Epithelial cell of esophagus (primary cell): ENCODE measurements at regions not wholly inside any gene's neighbourhood (a gene's known extent, or its start where the extent isn't known, plus 50 kb on each side); places are given as distances from the start of the nearest gene placed in this dataset.
A peak's percentile ranks its signal among the peaks of the same experiment; 100 is the strongest.

Source experiments
- DNase-seq: peaks from one replicate; pipeline ENCODE4 v3.0.0; 2010; ENCODE audit warnings: low read depth
- H3K4me3 ChIP-seq: 2 replicates; pipeline ENCODE4 v1.5.1; 2011; ENCODE audit warnings: mild to moderate bottlenecking, low read length, control low read depth
- TF ChIP-seq, protein P1 (sequence below): IDR thresholded peaks from 2 replicates; pipeline ENCODE4 v1.5.1; 2011; ENCODE audit warnings: low read depth, mild to moderate bottlenecking, low read length, control low read depth, inconsistent platforms; ENCODE audit not compliant: insufficient read depth; ENCODE audit errors: missing control alignments

DNA sequence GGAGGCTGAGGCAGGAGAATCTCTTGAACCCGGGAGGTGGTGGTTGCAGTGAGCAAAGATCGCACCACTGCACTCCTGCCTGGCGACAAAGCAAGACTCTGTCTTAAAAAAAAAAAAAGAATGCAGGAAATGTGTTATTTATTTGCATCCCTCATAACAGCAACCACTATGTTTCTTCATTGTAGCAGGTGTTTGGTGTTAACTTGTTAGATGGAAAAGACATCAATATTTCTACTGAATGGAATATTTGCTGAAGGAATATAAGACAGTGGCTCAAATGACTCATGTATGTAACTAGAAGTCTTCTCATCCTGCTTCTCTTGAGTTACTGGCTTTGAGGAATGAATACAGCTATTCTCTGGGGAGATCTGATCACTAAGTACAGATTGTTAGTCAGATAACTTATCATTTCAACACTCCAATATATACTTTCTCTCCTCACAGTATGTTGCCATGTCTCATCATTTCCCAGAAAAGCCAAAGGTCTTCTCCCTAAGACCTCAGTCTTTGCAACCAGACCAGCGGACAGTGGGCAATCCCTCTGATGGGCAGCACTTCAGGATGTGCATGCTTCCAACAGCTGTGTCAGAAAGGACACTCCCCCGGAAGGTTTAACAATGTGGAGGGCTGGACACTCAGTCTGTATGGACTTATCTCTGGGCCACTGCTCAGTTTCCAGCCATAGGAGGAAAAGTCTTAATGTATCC, 104.4 kb upstream of the STK17B start:
- no peak overlapping the region for H3K4me3 ChIP-seq
- TF ChIP-seq, protein P1, sequence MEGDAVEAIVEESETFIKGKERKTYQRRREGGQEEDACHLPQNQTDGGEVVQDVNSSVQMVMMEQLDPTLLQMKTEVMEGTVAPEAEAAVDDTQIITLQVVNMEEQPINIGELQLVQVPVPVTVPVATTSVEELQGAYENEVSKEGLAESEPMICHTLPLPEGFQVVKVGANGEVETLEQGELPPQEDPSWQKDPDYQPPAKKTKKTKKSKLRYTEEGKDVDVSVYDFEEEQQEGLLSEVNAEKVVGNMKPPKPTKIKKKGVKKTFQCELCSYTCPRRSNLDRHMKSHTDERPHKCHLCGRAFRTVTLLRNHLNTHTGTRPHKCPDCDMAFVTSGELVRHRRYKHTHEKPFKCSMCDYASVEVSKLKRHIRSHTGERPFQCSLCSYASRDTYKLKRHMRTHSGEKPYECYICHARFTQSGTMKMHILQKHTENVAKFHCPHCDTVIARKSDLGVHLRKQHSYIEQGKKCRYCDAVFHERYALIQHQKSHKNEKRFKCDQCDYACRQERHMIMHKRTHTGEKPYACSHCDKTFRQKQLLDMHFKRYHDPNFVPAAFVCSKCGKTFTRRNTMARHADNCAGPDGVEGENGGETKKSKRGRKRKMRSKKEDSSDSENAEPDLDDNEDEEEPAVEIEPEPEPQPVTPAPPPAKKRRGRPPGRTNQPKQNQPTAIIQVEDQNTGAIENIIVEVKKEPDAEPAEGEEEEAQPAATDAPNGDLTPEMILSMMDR, result no peak
- no peak for DNase-seq

DNA sequence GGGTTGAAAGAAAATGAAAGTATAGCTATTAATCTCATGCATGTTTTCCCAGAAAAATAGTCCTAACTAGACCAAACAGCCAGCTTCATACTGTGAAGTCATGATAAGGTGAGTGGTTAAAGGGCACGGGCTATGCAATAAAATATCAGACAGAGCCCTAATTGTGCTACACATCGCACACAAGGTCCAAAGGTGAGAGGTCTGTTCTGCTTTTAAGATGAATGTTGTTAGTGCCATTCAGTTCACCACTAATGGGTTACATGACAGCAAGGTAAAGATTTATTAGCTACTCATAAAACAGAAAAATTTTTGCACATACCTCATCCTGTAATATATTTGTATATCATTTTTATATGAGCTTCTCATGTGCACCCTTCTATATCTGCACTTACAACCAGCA, 105.0 kb upstream of the STK17B start:
- no peak for DNase-seq
- TF ChIP-seq, protein P1, result no peak
- no peak overlapping the region for H3K4me3 ChIP-seq

DNA sequence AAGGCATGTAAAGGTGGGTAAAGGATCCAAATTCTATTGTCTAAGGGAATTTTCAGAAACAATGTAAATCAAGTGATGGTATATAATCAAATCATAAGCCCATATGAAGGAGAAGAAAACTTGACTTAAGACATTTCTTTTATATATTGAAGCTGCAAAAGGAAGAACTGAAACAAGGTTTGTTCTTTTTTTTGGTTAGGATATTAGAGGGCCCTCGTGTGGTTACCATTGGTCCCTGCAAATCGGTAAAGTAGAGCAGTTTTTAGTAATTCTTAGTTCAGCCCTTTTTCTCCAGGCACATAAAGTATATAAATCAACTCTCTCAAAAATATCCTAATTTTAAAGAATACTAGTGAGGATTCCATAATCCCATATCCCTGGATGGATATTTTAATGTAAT, 105.6 kb upstream of the STK17B start:
- H3K4me3 ChIP-seq, result no peak overlapping the region
- TF ChIP-seq, protein P1, result peak; percentile 63
- DNase-seq, result peak; percentile 55

DNA sequence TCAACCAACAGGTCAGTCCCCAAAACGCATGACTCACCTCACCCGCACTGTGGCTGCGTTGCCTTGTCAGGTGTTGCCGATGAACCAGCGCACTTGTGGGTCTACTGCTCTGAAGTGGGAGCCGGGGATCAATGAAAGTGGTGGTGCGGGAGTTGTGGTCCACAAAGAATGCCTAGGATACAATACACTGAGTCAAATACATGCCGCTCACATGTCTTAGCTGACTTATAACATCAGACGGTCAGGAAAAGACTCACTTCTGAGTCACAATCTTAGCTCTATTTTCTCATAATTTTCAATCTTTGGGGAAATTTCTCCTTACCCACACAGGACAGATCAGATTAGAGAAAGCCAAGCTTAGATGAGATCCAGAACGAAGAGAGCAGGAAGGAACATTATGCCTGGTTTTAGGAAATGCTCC, 107.1 kb upstream of the STK17B start:
- peak; percentile 73 for DNase-seq
- no peak overlapping the region for H3K4me3 ChIP-seq
- TF ChIP-seq, protein P1, result no peak

DNA sequence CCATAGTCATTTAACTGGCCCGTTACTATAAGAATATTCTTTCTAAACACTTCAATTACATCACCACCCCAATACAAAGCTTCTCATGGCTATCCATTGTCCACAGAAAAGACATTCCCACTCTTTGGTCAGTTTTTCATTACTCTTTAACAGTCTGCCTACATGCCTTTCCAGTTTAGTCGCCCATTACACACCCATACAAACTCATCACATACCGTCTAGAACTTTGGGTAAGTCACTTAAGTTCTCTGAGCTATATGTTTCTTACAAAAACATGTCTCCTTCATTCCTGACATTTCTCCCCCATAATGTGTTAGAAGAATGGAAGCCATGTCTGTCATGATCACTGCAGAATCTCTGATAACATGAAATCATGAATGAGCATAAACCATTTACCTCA, 108.2 kb upstream of the STK17B start:
- H3K4me3 ChIP-seq, result no peak overlapping the region
- TF ChIP-seq, protein P1, result no peak
- DNase-seq, result peak; percentile 33

DNA sequence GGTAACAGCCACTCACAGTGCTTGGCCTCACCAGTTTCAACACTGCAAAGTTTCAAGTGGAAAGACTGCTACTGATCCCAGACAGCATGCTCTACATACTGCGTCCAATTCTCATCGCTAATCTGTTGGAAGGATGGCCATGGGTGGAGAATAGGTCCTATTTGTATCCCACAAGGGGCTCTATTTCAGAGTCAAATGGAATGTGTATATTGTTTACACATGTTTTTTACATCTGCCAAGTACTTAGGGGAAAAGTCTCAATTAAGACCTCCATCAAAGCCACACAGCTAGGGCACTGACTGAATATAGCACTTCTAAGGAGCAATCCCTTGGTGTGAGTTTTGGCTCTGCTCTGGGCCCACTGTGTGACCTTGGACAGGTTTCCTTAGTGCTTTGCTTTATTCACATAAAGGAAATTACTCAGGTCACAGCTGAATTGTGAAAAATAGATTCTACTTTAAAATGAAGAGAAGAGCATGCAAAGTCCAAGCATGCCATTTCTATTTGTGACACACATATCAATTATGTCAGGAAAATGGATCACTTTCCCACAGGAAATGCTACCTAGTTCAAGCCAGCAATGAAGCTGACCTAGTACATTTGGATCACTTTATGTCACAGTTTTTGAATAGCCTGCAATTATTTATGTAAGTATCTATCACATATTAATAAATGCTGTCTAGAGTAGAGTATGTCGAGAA, 112.9 kb upstream of the STK17B start:
- no peak overlapping the region for H3K4me3 ChIP-seq
- TF ChIP-seq, protein P1, result no peak
- no peak for DNase-seq
